Myocyte (in vitro differentiated cells): ENCODE measurements at regions not wholly inside any gene's neighbourhood (a gene's known extent, or its start where the extent isn't known, plus 50 kb on each side); places are given as distances from the start of the nearest gene placed in this dataset.
A peak's percentile ranks its signal among the peaks of the same experiment; 100 is the strongest.
"Not testable (repeated sequence)": the region's sequence is repeated elsewhere in the genome, so short reads cannot be mapped to it uniquely, and the experiment has no call there.

Source experiments
- DNase-seq: peaks from one replicate; pipeline ENCODE4 v3.0.0-alpha.2; 2012; ENCODE audit warnings: low read depth

DNA sequence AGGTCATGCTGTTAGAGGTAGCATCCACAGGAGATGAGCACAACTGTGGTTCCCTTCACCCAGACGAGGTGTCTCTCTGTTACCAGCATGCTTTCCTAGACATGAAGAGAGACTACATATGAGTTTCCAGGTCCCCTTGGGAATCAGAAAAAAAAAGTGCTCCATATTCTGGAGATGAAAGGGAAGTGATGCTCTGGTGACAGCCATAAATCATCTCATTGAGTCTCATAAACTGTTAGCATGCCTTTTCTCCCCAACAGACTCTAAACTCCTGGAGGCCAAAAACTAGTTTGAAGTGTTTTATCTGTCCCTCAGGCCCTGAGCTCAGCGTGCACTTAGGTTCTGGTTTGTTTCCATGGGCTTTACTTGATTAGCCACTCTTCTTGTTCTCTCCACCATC, 124.6 kb upstream of the CREB1 start:
- DNase-seq = no peak

DNA sequence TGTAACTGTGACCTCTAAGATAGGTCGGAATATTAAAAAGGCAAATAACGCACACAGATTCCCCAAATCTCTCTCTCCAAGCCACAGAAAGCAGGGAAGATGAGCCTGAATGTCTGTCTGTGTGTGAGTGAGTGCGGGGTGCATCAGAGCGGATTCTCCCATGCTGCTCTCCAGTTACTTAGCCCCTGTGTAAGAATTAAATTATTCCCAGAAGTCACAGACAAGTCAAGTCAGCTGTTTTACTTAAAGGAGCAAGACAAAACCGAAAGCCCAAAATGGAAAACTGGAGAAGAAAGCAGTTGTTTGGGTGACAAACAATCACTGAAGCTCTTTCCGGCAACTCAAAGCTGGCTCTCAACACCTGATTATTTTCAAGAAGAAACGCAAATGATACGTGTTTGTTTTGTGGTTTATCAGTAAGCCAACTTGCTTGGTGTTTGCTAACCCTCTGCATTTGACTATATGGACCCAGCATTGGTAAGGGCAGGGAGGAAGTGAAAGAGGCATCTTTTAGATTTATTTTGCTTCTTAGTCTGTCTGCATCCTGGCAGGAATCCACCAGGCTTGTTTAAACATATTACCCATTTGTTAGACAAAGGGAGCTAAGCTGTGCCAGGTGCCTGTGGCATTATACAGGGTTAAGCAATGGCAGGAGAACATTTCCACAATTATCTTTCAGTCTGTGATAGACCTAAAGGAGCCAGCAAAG, 121.5 kb upstream of the CREB1 start:
- peak; percentile 43 for DNase-seq

DNA sequence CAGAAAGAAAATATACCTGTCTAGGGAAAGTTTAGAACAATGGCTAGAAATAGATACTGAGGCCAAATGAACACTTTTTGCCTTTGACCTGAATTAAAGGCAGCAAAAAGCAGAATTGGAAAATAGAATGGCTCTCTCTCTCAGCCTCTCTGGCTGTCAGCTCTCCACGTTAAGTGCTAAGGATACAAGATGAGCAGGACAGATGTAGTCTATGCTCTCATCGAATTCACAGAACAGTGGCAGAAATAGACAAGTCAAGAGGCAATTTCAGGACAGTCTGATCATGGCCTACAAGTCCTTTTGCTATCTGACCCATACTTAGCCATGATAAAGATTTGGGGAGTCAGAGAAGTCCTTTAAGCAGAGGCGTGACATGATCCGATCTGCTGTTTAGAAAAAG, 120.2 kb upstream of the CREB1 start:
- DNase-seq = peak; percentile 13

DNA sequence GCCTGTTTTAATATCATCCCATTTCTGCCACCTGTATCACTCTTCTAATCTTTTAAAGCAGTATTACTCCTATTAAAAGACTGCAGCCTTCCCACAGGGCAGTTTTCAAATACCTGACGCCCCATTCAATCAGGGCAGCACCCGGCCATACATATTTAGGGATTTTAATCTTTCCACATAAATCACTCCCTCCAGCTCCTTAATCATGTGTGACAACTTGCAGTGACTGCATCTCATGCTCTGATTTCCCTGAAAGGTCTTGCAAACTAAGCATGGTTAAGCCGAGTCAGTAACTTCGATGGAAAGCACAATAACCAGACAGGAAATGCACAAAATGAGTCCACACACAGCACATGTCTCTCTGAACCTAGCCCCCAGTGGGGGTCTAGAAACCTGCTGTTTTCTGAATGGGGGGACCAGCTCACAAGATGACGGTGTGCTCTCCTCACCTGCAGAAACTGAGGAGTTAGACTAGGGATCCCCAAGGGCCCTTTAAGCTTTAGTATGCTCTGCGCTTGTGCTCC, 116.9 kb upstream of the CREB1 start:
- no peak for DNase-seq

DNA sequence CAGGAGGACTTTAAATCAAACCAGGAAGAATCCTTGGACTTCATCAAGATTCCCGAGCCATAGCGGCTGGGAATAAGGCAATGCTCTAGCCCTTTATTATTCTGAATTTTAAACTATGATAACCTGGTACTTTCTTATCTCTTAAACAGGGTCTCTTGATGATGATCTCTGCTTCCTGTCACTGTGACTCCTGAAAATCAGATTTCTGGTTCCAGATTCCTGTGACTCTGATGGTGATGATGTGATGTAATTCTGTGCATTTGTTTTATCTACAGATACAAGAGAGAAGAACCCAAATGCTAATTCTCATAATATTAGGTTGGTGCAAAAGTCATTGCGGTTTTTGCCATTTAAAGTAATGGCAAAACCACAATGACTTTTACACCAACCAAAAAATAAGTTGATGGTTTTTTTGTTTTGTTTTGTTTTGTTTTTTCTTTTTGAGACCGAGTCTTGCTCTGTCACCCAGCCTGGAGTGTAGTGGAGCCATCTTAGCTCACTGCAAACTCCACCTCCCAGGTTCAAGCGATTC, 116.3 kb upstream of the CREB1 start:
- DNase-seq = no peak

DNA sequence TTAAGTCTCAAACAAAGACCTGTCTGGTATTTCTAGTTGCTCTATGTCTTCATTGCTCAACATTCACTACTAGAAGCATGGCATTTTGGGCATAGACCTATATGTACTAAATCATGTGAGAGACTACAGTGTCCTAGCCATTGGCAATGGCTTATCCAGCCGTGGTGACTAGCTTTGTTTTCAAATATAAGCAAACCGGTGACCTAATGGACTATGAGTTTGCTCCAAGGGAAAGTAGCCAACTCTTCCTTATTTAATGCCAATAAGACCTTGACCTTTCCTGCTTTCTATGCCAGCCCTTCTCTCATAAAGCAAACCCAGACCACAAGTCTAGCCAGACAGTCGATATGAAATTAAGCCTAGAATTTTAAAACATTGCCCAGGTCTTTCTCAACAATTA, 113.7 kb upstream of the CREB1 start:
- no peak for DNase-seq

DNA sequence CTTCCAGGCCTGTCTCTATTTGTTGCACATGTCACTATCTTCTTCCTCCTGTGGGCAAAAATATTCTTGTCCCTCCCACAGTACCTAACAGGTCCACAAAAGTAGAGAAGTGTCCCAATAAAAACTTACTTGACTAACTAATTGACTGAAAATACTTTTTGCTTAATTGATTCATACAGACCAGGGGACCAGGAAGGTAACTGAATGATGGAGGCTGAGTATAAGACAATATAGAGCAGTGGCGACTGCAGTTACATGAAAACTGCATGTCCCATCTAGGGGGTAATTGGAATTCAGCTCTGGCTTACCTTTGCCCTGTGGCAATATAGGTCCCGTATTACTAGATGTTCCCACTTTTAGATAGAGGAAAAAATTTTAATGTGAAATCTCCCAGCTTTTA, 112.9 kb upstream of the CREB1 start:
- DNase-seq = no peak

DNA sequence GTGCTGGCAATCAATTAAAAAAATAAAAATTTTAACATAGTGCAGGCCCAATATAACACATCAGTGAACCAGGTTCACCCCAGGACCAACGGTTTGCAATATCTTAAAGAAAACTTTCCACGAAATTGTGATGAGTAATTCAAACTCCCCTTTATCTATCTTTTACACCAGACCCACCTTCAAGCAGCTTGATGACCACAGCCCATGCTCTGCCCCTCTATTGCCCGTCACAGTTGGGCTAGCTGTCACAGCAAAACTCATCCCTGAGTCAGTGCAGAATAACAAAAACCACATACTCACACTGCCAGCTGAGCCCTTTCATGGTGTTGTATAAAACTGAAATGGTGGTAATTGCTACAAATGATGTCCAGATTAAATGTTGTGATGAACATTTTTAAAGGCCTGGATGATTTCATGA, 112.5 kb upstream of the CREB1 start:
- DNase-seq = peak; percentile 18

DNA sequence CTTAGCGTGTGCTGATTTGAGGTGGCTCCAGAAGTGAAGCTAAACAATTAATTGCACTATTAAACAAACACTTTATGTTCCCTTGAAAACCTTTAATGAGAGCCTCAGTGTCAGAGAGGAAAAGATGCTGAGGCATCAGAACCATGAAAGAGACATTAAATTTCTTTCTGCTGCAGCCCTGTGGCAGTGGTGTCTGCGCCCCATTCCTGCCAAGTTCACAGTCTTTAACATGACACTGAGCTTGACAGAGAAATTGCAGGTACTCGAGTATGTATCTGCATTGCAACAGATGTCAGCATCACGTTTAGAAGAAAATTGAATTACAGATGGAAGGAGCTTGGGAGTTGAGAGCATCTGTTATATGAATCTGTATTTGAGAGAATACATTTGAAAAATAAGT, 111.3 kb upstream of the CREB1 start:
- no peak for DNase-seq

DNA sequence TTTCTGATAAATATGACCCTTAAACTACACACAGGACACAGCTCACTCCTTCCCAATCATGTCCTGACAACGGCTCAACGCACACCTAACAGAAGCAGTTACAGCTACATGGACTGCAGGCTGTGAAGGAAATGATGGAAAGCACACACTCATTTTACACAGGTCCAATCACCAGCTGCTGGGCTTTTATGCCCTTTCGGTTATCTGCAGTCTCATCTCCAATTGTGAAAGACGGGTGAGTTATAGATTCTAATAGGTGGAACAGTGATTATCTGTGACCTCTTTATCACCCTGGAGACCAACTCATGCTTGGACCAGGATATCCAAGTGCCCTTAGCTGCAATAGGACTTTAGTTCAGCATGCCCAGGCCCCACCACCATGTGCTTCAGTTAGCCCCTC, 110.4 kb upstream of the CREB1 start:
- DNase-seq = no peak

DNA sequence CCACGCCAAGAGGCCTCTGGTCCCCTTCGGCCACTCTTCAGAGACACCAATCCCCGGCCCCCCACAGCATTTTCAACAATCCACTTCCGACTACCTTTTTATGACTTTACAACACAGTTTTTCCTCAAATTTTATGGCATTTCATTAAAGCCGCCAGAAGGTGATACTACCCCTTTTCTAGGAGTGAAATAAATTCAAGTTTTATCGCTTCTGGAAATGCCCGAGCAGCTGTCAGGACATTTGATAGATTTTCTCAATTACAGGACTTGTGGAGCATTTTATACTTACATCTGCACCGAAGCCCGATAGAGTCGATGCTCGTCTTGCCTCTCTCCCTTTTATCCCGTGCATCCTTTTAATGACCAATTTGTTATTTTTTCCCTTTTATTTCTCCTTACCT, 108.1 kb upstream of the CREB1 start:
- DNase-seq = no peak

DNA sequence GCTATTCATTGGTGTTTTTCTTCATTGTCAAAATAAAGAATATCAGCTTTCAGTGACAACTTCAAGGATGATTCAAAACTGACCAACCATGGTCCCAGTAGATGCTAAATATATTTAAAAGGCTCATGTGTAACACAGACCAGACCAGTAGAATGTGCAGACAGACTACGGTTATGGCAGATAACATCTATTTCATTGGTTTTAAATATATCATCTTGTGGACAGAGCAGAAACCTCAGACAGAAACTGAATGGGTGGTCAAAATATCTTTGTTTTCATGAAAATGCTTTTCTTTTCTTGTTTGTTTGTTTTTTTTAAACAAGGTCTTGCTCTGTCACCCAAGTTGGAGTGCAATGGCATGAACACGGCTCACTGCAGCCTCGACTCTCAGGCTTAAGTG, 107.4 kb upstream of the CREB1 start:
- DNase-seq = no peak

DNA sequence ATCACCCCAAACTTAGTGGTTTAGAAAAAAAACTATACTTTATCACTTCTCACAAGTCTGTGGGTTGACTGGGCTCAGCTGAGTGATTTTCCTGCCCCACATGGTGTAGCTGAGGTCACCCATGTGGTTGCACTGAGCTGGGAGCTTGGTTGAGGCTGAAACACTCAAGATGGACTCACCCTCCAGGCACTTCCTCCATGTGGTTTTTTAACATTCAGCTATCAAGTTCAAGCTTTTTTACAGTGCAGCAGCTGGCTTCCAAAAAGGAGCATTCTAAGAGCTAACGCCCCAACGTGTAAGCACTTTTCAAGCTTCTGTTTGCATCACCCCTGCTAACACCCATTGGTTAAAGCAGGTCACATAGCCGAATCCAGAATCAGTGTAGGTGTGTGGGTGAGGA, 105.9 kb upstream of the CREB1 start:
- peak; percentile 75 for DNase-seq

DNA sequence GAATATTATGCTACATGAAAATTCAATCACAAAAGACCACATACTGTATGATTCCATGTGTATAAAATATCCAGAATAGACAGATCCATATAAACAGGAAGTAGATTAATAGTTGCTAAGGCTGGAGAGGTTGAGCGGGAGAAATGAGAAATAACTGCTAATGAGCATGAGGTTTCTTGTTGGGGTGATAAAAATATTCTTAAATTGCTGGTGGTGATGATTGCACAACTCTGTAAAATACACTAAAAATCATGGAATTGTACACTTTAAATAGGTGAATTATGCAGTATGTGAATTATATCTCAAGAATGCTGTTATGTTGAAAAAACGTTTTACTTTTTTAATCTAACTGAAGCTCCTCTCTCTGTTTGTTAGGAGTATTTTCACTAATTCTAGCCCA, 101.8 kb upstream of the CREB1 start:
- DNase-seq = no peak

DNA sequence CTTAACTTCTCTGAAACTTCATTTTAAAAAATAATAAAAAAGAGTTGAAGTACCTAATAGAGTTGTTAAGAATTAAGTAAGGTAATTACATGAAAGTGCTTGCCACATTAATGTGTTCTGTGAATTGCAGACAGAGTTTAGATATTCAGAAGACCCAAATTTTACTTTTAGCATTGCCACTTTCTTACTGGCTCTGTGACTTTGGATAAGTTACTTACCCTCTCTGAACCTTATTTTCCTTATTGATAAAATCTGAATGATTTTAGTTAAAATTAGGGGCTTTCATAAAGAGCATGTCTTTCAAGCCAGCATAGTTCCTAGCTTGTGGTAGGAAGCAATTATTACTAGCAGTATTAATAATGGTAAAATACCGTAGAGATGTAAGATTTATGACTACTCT, 101.2 kb upstream of the CREB1 start:
- DNase-seq = no peak

DNA sequence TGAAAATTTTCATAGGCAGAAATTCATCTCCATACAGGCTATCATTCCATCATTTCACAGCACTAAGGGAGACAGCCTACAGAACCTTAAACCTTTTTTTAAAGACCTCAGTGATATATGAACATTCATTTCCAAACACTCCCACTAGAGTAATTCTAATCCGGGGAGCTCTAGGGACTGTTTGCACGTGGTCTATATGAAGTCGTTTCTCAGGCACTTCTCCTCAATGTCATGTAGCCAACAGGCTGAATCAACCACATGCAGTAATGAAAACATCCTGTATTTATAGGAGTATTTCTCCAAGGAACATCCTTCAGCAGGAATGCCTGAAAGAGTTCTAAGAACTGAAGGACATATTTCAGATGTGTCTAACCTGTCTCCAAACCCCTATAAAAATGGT, 97.3 kb upstream of the CREB1 start:
- DNase-seq = no peak

DNA sequence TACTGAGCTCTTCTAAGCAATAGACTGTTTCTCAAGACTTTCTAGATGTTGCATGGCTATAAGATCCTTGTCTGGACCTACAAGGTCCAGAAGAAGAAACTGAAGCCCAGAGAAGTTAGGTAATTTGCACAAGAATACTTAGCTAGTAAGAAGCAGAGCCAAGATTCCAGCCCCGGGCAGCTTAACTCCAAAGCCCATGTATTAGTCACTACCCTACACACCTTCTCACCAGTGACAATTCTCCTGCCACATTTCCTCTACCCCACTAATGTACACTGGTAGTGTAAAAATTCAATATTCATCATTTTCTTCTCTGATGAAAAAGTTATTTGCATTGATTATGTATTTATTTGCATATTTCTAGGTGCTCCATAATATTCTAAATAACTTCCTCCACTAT, 95.5 kb upstream of the CREB1 start:
- no peak for DNase-seq

DNA sequence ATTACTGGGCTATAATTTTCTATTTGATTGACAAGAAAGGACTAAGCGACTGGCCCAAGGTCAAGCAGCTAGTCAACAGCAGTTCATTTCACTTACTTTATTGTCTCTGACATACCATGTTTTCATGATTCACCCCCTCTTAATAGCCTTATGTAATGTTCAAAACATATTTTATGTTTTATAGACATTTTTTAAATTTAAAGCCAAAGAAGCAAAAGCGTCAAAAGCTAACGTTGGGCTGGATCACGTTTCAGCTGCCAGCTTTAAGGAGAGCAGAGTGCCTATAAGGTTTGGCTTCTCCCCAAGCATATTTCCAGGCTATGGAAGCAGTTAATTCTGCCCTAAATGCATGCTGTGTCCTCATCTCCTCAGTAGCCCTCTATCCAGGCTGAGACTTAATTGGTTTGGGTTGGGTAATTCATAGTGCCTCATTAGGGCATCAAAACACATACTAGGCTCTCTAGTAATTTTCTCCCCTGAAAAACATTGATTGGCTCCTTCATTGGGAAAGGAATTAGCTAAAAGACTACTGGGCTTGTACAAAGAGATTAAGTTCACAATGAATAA, 94.8 kb upstream of the CREB1 start:
- no peak for DNase-seq

DNA sequence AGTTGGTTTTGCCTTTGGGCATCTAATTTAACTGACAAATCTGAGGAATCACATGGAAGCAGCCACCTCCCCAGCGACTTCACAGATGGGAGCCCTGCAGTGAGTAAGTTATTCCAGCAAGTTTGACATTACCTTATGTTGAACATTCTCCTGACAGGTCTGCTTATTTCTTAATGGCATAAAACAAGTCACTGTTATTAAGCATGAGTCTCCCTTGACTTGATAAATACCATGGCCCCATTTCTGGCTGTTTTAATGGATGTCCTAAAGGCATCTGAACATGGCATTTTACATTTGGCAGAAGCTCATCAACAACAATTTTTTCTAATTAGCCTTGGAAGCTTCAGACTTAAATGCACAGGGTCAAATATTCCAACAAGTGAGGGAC, 92.6 kb upstream of the CREB1 start:
- no peak for DNase-seq

DNA sequence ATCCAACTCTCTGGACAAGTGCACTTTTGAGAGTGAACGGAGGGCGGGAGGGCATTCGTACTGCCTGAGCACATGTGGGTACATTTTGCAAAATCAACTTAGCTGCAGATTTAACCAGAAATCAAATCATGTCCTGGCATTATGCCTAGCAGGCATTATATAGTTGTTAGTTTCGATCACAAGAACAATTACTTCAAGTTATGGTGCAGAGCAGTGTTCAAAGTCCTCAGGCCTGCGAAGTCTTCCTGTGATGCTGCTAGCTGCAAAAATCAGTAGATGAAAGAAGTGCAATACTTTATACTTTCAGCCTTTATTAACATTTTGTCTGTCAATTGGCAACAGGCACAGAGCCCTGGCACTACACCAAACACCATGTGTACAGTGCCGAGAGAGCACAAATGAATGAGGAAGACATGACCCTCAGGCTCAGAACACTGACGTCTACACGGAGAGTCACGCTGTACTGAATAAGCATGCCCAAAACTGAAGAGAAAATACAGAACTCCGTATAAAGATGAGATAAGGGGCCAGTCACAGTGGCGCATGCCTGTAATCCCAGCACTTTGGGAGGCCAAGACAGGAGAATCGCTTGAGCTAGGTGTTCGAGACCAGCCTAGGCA, 92.1 kb upstream of the CREB1 start:
- DNase-seq = no peak

DNA sequence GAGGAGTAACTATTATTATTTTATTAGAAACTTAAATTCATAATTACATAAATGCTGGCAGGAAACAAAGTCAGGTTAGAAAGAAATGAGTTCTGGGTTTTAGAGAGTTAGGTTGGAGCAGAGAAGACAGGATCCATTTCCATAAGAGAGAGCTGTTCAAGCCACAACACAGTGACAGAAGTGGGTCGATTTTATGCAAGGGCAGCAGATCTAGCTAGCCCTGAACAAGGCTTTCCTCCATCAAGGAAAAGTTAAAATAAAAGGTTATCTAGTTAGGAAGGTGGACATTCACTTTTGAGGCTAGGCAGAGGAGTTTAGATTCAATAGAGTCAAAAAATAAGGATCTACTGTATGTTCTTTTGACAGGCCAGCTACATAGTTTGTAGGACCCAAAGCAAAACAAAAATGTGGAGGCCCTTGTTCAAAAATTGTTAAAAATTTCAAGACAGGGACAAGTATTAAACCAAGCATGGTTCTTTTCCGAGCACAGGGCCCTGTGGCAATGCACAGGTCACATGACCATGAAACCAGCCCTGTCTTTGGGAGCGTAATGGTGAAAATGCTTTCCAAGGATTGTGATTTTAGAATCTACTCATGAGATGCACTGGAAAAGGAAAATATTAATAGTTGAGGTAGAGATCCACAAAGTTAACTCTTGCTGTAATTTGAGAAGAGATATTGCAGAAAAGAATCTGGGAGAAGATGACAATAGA, 91.2 kb upstream of the CREB1 start:
- DNase-seq = no peak

DNA sequence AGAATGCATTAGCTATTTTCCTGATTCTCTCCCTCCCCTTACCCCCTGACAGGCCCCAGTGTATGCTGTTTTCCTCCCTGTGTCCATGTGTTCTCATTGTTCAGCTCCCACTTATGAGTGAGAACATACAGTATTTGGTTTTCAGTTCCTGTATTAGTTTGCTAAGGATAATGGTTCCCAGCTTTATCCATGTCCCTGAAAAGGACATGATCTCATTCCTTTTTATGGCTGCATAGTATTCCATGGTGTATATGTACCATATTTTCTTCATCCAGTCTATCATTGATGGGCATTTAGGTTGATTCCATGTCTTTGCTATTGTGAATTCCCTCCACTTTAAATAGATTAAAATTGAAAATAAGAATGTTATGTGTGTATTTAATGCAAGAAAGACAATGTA, 89.9 kb upstream of the CREB1 start:
- DNase-seq = not testable (repeated sequence)
